ENCODE measurements at regions not wholly inside any gene's neighbourhood (a gene's known extent, or its start where the extent isn't known, plus 50 kb on each side); places are given as distances from the start of the nearest gene placed in this dataset.
"Not testable (repeated sequence)": the region's sequence is repeated elsewhere in the genome, so short reads cannot be mapped to it uniquely, and the experiment has no call there.

DNA sequence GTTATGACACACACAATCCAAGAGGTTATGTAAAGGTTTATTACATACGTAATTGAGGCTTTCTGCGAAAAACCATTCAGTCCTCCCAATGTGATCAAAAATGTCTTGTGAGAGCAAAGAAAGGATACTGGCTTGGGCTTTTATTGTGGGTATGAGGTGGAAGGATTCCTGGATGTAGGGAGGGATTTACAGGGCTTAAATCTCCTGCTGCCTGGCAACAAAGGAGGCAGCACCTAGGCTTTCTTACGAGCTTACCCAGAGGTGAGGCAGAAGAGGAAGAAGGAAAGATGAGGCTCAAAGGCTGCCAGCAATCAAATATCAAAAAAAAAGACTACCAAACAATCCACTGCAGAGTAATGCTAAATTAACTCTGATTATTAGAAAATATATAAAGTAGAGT lies 1149.5 kb upstream of the POT1 start:
- DNase-seq, result no peak
- no peak overlapping the region for H3K4me2 ChIP-seq (ENCODE audit: unreplicated experiment)
- no peak overlapping the region for H3K27ac ChIP-seq
- H2AFZ ChIP-seq, result no peak overlapping the region
- no peak overlapping the region for H3K4me3 ChIP-seq
- H3K36me3 ChIP-seq (ENCODE audit: low read depth), result no peaks in the 10 kb centered on the region
- H3F3A ChIP-seq (ENCODE audit: insufficient read depth), result no peaks in the 10 kb centered on the region
- H3K79me2 ChIP-seq (ENCODE audit: insufficient read depth), result no peaks in the 10 kb centered on the region
- TF ChIP-seq EZH2 (IDR thresholded peaks at IDR 0.05; ENCODE audit: insufficient read depth, poor library complexity, severe bottlenecking) (no peak), EZH2phosphoT487 (IDR thresholded peaks at IDR 0.05; ENCODE audit: insufficient read depth, low read depth) (no peak)
- in situ Hi-C loops (cut with MboI), result no loop called here
- no peaks in the 10 kb centered on the region for H4K20me1 ChIP-seq (ENCODE audit: insufficient read depth)
- 25 to 33% methylated on average over 3 of the region's 3 CpGs for WGBS, 2 experiments (ENCODE audit: low coverage in 1 of 2, low lambda C conversion rate in 2 of 2, missing lambda C conversion rate in 2 of 2)
- no peaks in the 10 kb centered on the region for H3K4me1 ChIP-seq (ENCODE audit: insufficient read depth)
- no peak overlapping the region for H3K9ac ChIP-seq
- no peaks in the 10 kb centered on the region for H3K27me3 ChIP-seq (replicated peaks; ENCODE audit: insufficient read depth)
- H3K9me3 ChIP-seq (ENCODE audit: low read depth), result no peaks in the 10 kb centered on the region
- H3K9me2 ChIP-seq (ENCODE audit: insufficient read depth), result no peaks in the 10 kb centered on the region

DNA sequence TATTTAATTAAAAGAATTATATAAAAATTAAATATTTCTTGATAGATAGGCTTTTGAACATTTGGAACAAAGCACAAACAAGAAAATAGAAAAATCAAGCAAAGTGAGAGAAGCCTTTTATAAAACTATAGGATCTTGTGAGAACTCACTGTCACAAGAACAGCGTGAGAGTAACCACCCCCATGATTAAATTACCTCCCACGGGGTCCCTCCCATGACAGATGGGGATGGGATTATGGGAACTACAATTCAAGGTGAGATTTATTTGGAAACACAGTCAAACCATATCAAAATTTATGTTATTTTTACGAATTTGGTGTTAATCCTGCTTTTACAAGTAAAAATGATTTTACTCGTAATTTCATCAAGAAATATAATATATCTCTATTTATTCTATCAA lies 1136.1 kb upstream of the POT1 start:
- Histone ChIP-seq H3K27ac (no peak overlapping the region), H3K4me2 (ENCODE audit: unreplicated experiment) (no peak overlapping the region), H3F3A (ENCODE audit: insufficient read depth) (no peaks in the 10 kb centered on the region), H3K4me1 (ENCODE audit: insufficient read depth) (no peaks in the 10 kb centered on the region), H3K9me2 (ENCODE audit: insufficient read depth) (no peaks in the 10 kb centered on the region), H2AFZ (no peak overlapping the region), H4K20me1 (ENCODE audit: insufficient read depth) (no peaks in the 10 kb centered on the region), H3K36me3 (ENCODE audit: low read depth) (no peaks in the 10 kb centered on the region), H3K79me2 (ENCODE audit: insufficient read depth) (no peaks in the 10 kb centered on the region), H3K4me3 (no peak overlapping the region), H3K27me3 (replicated peaks; ENCODE audit: insufficient read depth) (no peaks in the 10 kb centered on the region), H3K9ac (no peak overlapping the region), H3K9me3 (ENCODE audit: low read depth) (peaks cover 5% of the 10 kb centered on the region)
- TF ChIP-seq EZH2phosphoT487 (IDR thresholded peaks at IDR 0.05; ENCODE audit: insufficient read depth, low read depth) (no peak), EZH2 (IDR thresholded peaks at IDR 0.05; ENCODE audit: insufficient read depth, poor library complexity, severe bottlenecking) (no peak)
- DNase-seq, result no peak
- in situ Hi-C loops (cut with MboI), result no loop called here
- WGBS, 2 experiments (ENCODE audit: low coverage in 1 of 2, low lambda C conversion rate in 2 of 2, missing lambda C conversion rate in 2 of 2), result 10 to 12% methylated on average over 4 of the region's 4 CpGs

DNA sequence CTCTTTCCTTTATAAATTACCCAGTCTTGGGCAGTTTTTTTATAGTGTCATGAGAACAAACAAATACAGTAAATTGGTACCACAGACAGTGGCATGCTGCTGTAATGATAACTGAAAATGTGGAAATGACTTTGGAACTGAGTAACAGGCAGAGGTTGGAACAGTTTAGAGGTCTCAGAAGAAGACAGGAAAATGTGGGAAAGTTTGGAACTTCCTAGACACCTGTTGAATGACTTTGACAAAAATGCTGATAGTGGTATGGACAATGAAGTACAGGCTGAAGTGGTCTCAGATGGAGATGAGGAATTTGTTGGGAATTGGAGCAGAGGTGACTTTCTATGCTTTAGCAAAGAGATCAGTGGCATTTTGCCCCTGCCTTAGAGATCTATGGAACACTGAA lies 1128.4 kb upstream of the POT1 start:
- H2AFZ ChIP-seq, result no peak overlapping the region
- no peaks in the 10 kb centered on the region for H3K36me3 ChIP-seq (ENCODE audit: low read depth)
- H3K4me3 ChIP-seq, result no peak overlapping the region
- no peak overlapping the region for H3K4me2 ChIP-seq (ENCODE audit: unreplicated experiment)
- in situ Hi-C loops (cut with MboI), result no loop called here
- H3K27me3 ChIP-seq (replicated peaks; ENCODE audit: insufficient read depth), result no peaks in the 10 kb centered on the region
- H3K4me1 ChIP-seq (ENCODE audit: insufficient read depth), result no peaks in the 10 kb centered on the region
- no peaks in the 10 kb centered on the region for H4K20me1 ChIP-seq (ENCODE audit: insufficient read depth)
- no peaks in the 10 kb centered on the region for H3K9me2 ChIP-seq (ENCODE audit: insufficient read depth)
- H3K27ac ChIP-seq, result no peak overlapping the region
- H3F3A ChIP-seq (ENCODE audit: insufficient read depth), result no peaks in the 10 kb centered on the region
- no peaks in the 10 kb centered on the region for H3K9me3 ChIP-seq (ENCODE audit: low read depth)
- H3K79me2 ChIP-seq (ENCODE audit: insufficient read depth), result no peaks in the 10 kb centered on the region
- H3K9ac ChIP-seq, result no peak overlapping the region
- no peak for DNase-seq
- no peak for TF ChIP-seq EZH2 (IDR thresholded peaks at IDR 0.05; ENCODE audit: insufficient read depth, poor library complexity, severe bottlenecking)
- TF ChIP-seq EZH2phosphoT487 (IDR thresholded peaks at IDR 0.05; ENCODE audit: insufficient read depth, low read depth), result no peak

DNA sequence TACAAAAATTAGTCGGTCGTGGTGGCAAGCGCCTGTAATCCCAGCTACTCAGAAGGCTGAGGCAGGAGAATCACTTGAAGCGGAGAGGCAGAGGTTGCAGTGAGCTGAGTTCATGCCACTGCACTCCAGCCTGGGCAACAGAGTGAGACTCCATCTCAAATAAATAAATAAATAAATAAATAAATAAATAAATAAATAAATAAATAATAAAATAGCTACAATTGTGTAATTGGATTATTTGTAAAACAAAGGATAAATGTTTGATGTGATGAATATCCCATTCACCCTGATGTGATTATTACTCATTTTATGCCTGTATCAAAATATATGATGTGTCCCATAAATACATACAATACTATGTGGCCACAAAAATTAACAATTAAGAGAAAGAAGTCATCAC lies 1127.0 kb upstream of the POT1 start:
- H4K20me1 ChIP-seq (ENCODE audit: insufficient read depth); DNase-seq; H3K27me3 ChIP-seq (replicated peaks; ENCODE audit: insufficient read depth); H3K9me2 ChIP-seq (ENCODE audit: insufficient read depth); H3K4me1 ChIP-seq (ENCODE audit: insufficient read depth); H3K4me3 ChIP-seq; H3K9me3 ChIP-seq (ENCODE audit: low read depth); H2AFZ ChIP-seq; H3F3A ChIP-seq (ENCODE audit: insufficient read depth); H3K9ac ChIP-seq; in situ Hi-C loops (cut with MboI); H3K36me3 ChIP-seq (ENCODE audit: low read depth); H3K79me2 ChIP-seq (ENCODE audit: insufficient read depth); H3K27ac ChIP-seq; H3K4me2 ChIP-seq (ENCODE audit: unreplicated experiment): not testable (repeated sequence)
- WGBS, 2 experiments (ENCODE audit: low coverage in 1 of 2, low lambda C conversion rate in 2 of 2, missing lambda C conversion rate in 2 of 2), result 68 to 78% methylated on average over 4 of the region's 4 CpGs

DNA sequence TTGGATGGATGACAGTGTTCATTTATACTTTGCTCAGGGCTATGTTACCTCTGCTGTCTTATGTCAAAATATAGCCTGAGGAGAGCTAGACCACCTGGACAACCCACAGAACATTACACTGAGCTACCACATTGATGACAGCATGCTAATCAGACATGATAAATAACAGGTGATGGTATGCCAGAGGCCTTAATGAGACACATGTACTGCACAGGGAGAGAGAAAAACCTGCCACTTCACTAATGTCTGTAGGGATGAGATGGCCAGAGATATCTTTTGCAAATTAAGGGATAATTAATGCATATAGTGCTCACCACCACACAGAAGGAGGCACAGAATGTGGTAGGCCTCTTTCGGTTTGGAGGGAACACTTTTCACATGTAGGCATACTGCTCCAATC lies 1122.6 kb upstream of the POT1 start:
- no peak overlapping the region for H2AFZ ChIP-seq
- H3K9me3 ChIP-seq (ENCODE audit: low read depth), result peaks cover 3% of the 10 kb centered on the region
- H3F3A ChIP-seq (ENCODE audit: insufficient read depth), result no peaks in the 10 kb centered on the region
- no peak for DNase-seq
- H3K4me2 ChIP-seq (ENCODE audit: unreplicated experiment), result no peak overlapping the region
- H3K27ac ChIP-seq, result no peak overlapping the region
- H3K4me3 ChIP-seq, result no peak overlapping the region
- H3K79me2 ChIP-seq (ENCODE audit: insufficient read depth), result no peaks in the 10 kb centered on the region
- 58 to 75% methylated on average over 1 of the region's 1 CpG for WGBS, 2 experiments (ENCODE audit: low coverage in 1 of 2, low lambda C conversion rate in 2 of 2, missing lambda C conversion rate in 2 of 2)
- H3K27me3 ChIP-seq (replicated peaks; ENCODE audit: insufficient read depth), result no peaks in the 10 kb centered on the region
- H3K36me3 ChIP-seq (ENCODE audit: low read depth), result no peaks in the 10 kb centered on the region
- H3K4me1 ChIP-seq (ENCODE audit: insufficient read depth), result no peaks in the 10 kb centered on the region
- H4K20me1 ChIP-seq (ENCODE audit: insufficient read depth), result no peaks in the 10 kb centered on the region
- TF ChIP-seq EZH2phosphoT487 (IDR thresholded peaks at IDR 0.05; ENCODE audit: insufficient read depth, low read depth) (no peak), EZH2 (IDR thresholded peaks at IDR 0.05; ENCODE audit: insufficient read depth, poor library complexity, severe bottlenecking) (no peak)
- H3K9me2 ChIP-seq (ENCODE audit: insufficient read depth), result no peaks in the 10 kb centered on the region
- H3K9ac ChIP-seq, result no peak overlapping the region
- in situ Hi-C loops (cut with MboI), result no loop called here
